ENCODE measurements at regions not wholly inside any gene's neighbourhood (a gene's known extent, or its start where the extent isn't known, plus 50 kb on each side); places are given as distances from the start of the nearest gene placed in this dataset.

DNA sequence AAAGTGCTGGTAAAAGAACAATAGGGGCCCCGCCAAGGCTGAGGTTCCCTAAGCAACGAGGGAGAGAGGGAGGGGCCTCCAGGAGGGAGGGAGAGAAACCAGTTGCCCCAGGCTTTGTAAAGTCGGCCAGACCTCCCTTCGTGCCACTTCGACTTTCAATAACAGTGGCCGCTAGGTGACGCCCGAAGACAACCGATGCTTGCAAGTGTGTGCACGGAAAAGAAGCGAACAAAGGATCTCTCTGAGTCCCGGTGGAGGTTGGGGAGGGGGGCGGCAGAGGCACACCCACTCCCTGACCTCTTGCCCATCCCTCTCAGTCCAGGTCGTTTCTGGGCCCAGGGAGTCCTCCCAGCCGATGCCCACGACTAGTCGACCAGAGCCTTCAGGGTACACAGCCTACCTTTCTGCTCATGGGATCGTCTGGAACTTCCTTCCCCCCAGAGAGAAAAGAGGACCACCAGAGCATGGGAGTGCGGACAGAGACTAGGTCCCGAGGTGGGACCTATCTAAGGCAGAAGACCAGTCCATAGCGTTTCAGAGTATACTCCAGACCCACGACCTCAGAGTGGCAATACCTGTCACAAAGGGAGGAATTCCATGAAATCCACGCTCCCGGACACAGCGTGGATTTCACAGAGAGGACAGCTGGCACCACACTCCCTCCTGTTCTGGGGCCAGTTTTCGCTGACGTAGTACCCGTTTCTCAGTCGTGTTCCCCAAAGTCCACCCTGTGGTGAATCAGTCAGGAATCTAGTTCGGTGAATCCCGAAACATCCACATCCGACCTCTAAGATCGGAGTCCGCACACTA lies 262.7 kb upstream of the ALG10B start:
- TF ChIP-seq EZH2 (IDR thresholded peaks at IDR 0.05; ENCODE audit: borderline replicate concordance, low read depth, low read length, severe bottlenecking) = no peak
- TF ChIP-seq POLR2AphosphoS5 (IDR thresholded peaks at IDR 0.05; ENCODE audit: insufficient read depth, low read depth, low read length) = no peak
- TF ChIP-seq, protein P1, sequence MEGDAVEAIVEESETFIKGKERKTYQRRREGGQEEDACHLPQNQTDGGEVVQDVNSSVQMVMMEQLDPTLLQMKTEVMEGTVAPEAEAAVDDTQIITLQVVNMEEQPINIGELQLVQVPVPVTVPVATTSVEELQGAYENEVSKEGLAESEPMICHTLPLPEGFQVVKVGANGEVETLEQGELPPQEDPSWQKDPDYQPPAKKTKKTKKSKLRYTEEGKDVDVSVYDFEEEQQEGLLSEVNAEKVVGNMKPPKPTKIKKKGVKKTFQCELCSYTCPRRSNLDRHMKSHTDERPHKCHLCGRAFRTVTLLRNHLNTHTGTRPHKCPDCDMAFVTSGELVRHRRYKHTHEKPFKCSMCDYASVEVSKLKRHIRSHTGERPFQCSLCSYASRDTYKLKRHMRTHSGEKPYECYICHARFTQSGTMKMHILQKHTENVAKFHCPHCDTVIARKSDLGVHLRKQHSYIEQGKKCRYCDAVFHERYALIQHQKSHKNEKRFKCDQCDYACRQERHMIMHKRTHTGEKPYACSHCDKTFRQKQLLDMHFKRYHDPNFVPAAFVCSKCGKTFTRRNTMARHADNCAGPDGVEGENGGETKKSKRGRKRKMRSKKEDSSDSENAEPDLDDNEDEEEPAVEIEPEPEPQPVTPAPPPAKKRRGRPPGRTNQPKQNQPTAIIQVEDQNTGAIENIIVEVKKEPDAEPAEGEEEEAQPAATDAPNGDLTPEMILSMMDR (IDR thresholded peaks at IDR 0.05; ENCODE audit: extremely low read depth in 1 of 2, insufficient read depth in 1 of 2, low read depth in 1 of 2, low read length in 2 of 2) = no peak
- TF ChIP-seq MAX (IDR thresholded peaks at IDR 0.05; ENCODE audit: insufficient read depth, insufficient read length) = no peak
- no peak for TF ChIP-seq POLR2A (IDR thresholded peaks at IDR 0.05; ENCODE audit: low read depth, low read length)
